IMR-90 (cell line): ENCODE measurements at regions not wholly inside any gene's neighbourhood (a gene's known extent, or its start where the extent isn't known, plus 50 kb on each side); places are given as distances from the start of the nearest gene placed in this dataset.

Experiments
- ATAC-seq: fragments of 200-7000 bp; cut with Tn5 transposase; 2 replicates; pipeline ENCODE4 v1.9.1; 2020; ENCODE audit warnings: low read depth, mild to moderate bottlenecking, moderate library complexity
- BruUV-seq: library from RNA; stranded (reverse); fragments of 400-500 nt; replicated peaks from 2 replicates; lab custom pipeline; 2021; lab: Mats Ljungman, UMichigan
- CTCF ChIA-PET: fragments of 300-600 bp; formaldehyde crosslinking; extraction: SDS; loops from one replicate; lab custom pipeline; 2021; ENCODE audit warnings: antibody characterized with exemption; lab: Yijun Ruan, JAX
- POLR2A ChIA-PET: fragments of 300-600 bp; sonication (Branson Sonifier 250); formaldehyde crosslinking; loops from one replicate; lab custom pipeline; 2022; ENCODE audit warnings: antibody characterized with exemption; ENCODE audit not compliant: unreplicated experiment; lab: Charles Lee
- DNase-seq: peaks from one replicate; pipeline ENCODE4 v3.0.0; 2013
- H2AFZ ChIP-seq: replicated peaks from 2 replicates; pipeline ENCODE3; 2013; ENCODE audit warnings: low read length, mild to moderate bottlenecking; ENCODE audit not compliant: poor library complexity
- H2AK5ac ChIP-seq: 2 replicates; pipeline ENCODE4 v1.6.1; 2013; ENCODE audit warnings: low read depth, low read length, inconsistent platforms
- H2AK9ac ChIP-seq: replicated peaks from 2 replicates; pipeline ENCODE3; 2013; ENCODE audit warnings: mild to moderate bottlenecking, low read depth, low read length, moderate library complexity; ENCODE audit not compliant: poor library complexity
- H2BK120ac ChIP-seq: 2 replicates; pipeline ENCODE4 v1.6.1; 2013; ENCODE audit warnings: low read depth, low read length, inconsistent platforms
- H2BK15ac ChIP-seq: 3 replicates; pipeline ENCODE4 v1.6.1; 2013; ENCODE audit warnings: low read depth, low read length, inconsistent platforms
- H2BK20ac ChIP-seq: 2 replicates; pipeline ENCODE4 v1.6.1; 2013; ENCODE audit warnings: low read depth, mild to moderate bottlenecking, inconsistent platforms, low read length, moderate library complexity
- H2BK5ac ChIP-seq: 2 replicates; pipeline ENCODE4 v1.6.1; 2013; ENCODE audit warnings: mild to moderate bottlenecking, low read depth, low read length, inconsistent platforms; ENCODE audit not compliant: poor library complexity, severe bottlenecking
- H3K14ac ChIP-seq: replicated peaks from 2 replicates; pipeline ENCODE4 v1.6.1; 2013; ENCODE audit warnings: low read depth, low read length, inconsistent platforms
- H3K18ac ChIP-seq: 2 replicates; pipeline ENCODE4 v1.6.1; 2013; ENCODE audit warnings: low read depth, low read length, control low read depth
- H3K23ac ChIP-seq: 2 replicates; pipeline ENCODE4 v1.6.1; 2013; ENCODE audit warnings: low read depth, low read length, inconsistent platforms
- H3K27ac ChIP-seq: 2 replicates; pipeline ENCODE4 v1.5.1; 2013; ENCODE audit warnings: mild to moderate bottlenecking, control low read depth, low read length; ENCODE audit not compliant: insufficient read depth
- H3K27me3 ChIP-seq: 2 replicates; pipeline ENCODE4 v1.6.1; 2013; ENCODE audit warnings: low read length; ENCODE audit not compliant: control insufficient read depth, insufficient read depth
- H3K36me3 ChIP-seq: 2 replicates; pipeline ENCODE4 v1.6.1; 2013; ENCODE audit warnings: low read length, mixed read lengths; ENCODE audit not compliant: control insufficient read depth, insufficient read depth
- H3K4ac ChIP-seq: 2 replicates; pipeline ENCODE4 v1.6.1; 2013; ENCODE audit warnings: low read depth, low read length, inconsistent platforms
- H3K4me1 ChIP-seq: 2 replicates; pipeline ENCODE4 v1.6.1; 2013; ENCODE audit warnings: low read length, mixed read lengths; ENCODE audit not compliant: control insufficient read depth, insufficient read depth
- H3K4me2 ChIP-seq: 2 replicates; pipeline ENCODE4 v1.6.1; 2013; ENCODE audit warnings: low read depth, mild to moderate bottlenecking, control low read depth, low read length, moderate library complexity
- H3K4me3 ChIP-seq: 2 replicates; pipeline ENCODE4 v1.5.1; 2013; ENCODE audit warnings: low read depth, mild to moderate bottlenecking, control low read depth, low read length, moderate library complexity; ENCODE audit not compliant: insufficient read depth
- H3K56ac ChIP-seq: 2 replicates; pipeline ENCODE4 v1.6.1; 2013; ENCODE audit warnings: low read length, inconsistent platforms; ENCODE audit not compliant: insufficient read depth; ENCODE audit errors: extremely low read depth
- H3K79me1 ChIP-seq, 2 experiments: 2 replicates each; pipeline ENCODE4 v1.6.1; 2013; ENCODE audit warnings: low read length in 2 of 2, inconsistent platforms in 1 of 2, low read depth in 1 of 2
- H3K9ac ChIP-seq: 2 replicates; pipeline ENCODE4 v1.6.1; 2013; ENCODE audit warnings: low read depth, low read length, control low read depth
- H3K9me1 ChIP-seq: 2 replicates; pipeline ENCODE4 v1.6.1; 2013; ENCODE audit warnings: low read length, inconsistent platforms; ENCODE audit not compliant: insufficient read depth
- H3K9me3 ChIP-seq: 2 replicates; pipeline ENCODE4 v1.6.1; 2013; ENCODE audit warnings: low read length; ENCODE audit not compliant: control insufficient read depth, insufficient read depth
- H4K20me1 ChIP-seq: 2 replicates; pipeline ENCODE4 v1.6.1; 2013; ENCODE audit warnings: low read length, inconsistent platforms; ENCODE audit not compliant: insufficient read depth
- H4K5ac ChIP-seq: 2 replicates; pipeline ENCODE4 v1.6.1; 2013; ENCODE audit warnings: mild to moderate bottlenecking, low read depth, low read length, control low read depth
- H4K8ac ChIP-seq, 2 experiments: 2 replicates each; pipeline ENCODE4 v1.6.1; 2013; ENCODE audit warnings: low read depth in 2 of 2, low read length in 2 of 2, control low read depth in 1 of 2, inconsistent platforms in 1 of 2
- H4K91ac ChIP-seq: 2 replicates; pipeline ENCODE4 v1.6.1; 2013; ENCODE audit warnings: low read depth, low read length, inconsistent platforms; ENCODE audit not compliant: insufficient read depth
- BHLHE40 ChIP-seq: fragments of 150-350 bp; IDR thresholded peaks from 2 replicates; pipeline ENCODE4 v1.6.1; 2016; ENCODE audit warnings: mild to moderate bottlenecking, low read depth, low read length
- CEBPB ChIP-seq: IDR thresholded peaks from 2 replicates; pipeline ENCODE4 v1.6.1; 2012; ENCODE audit warnings: low read depth, low read length, improper control_type of control experiment
- FOS ChIP-seq: fragments of 150-350 bp; IDR thresholded peaks from 2 replicates; pipeline ENCODE4 v1.6.1; 2016; ENCODE audit warnings: low read depth, low read length
- MAFK ChIP-seq: IDR thresholded peaks from 2 replicates; pipeline ENCODE4 v1.6.1; 2012; ENCODE audit warnings: low read depth, low read length, improper control_type of control experiment
- MAZ ChIP-seq: IDR thresholded peaks from 2 replicates; pipeline ENCODE4 v1.6.1; 2012; ENCODE audit warnings: low read depth, mild to moderate bottlenecking, low read length, improper control_type of control experiment, moderate library complexity, borderline replicate concordance
- MXI1 ChIP-seq: IDR thresholded peaks from 2 replicates; pipeline ENCODE4 v1.6.1; 2012; ENCODE audit warnings: low read depth, mild to moderate bottlenecking, low read length, moderate library complexity, borderline replicate concordance
- NFE2L2 ChIP-seq: fragments of 150-350 bp; IDR thresholded peaks from 2 replicates; pipeline ENCODE4 v1.6.1; 2016; ENCODE audit warnings: low read depth, mild to moderate bottlenecking, low read length
- RAD21 ChIP-seq: IDR thresholded peaks from 2 replicates; pipeline ENCODE4 v1.6.1; 2012; ENCODE audit warnings: low read length, improper control_type of control experiment
- RFX5 ChIP-seq: IDR thresholded peaks from 2 replicates; pipeline ENCODE4 v1.8.0; 2012; ENCODE audit warnings: low read depth, mild to moderate bottlenecking, low read length, moderate library complexity
- WGBS, 2 experiments: methylation state at CpG; one replicate each; pipeline versions ENCODE4 v1.1.5 to v1.1.7; 2013; ENCODE audit warnings: missing lambda C conversion rate in 2 of 2; ENCODE audit not compliant: insufficient read length in 1 of 2; ENCODE audit errors: extremely low coverage in 2 of 2; 5-methylcytosine and 5-hydroxymethylcytosine counted together
- dilution Hi-C: fragments of 300-500 bp; cut with HindIII; formaldehyde crosslinking; loops from one replicate; pipeline ENCODE4 v1.14.3; 2018; ENCODE audit warnings: low sequenced_read_pairs; ENCODE audit not compliant: unreplicated experiment
- in situ Hi-C: fragments of 300-500 bp; cut with MboI; formaldehyde crosslinking; loops from 3 replicates; pipeline ENCODE4 v1.14.3; 2019; ENCODE audit warnings: low sequenced_read_pairs, inconsistent platforms, mixed read lengths
- intact Hi-C: fragments of 100-400 bp; cut with micrococcal nuclease; formaldehyde crosslinking; loops from 2 replicates; pipeline ENCODE4 v1.10.0; 2022
- TF ChIP-seq, protein P1 (sequence below): fragments of 150-350 bp; IDR thresholded peaks from 2 replicates; pipeline ENCODE4 v1.6.1; 2016; ENCODE audit warnings: low read depth, mild to moderate bottlenecking, low read length, moderate library complexity, borderline replicate concordance

GRCh38 chr14:82313889-82314288 is 780.2 kb upstream of the SEL1L start:
- intact Hi-C loops: no loop called here
- H3K9me3 ChIP-seq: peaks cover 10% of the 10 kb centered on the region
- no peak overlapping the region for H2BK15ac ChIP-seq
- ATAC-seq (no peak), DNase-seq (no peak)
- H2AK5ac ChIP-seq: no peak overlapping the region
- H3K4me1 ChIP-seq: no peaks in the 10 kb centered on the region
- no peak overlapping the region for H3K14ac ChIP-seq
- ChIA-PET POLR2A (no interaction called here), CTCF (no interaction called here)
- BruUV-seq: no TSS peak
- no peak overlapping the region for H3K23ac ChIP-seq
- no peaks in the 10 kb centered on the region for H3K9me1 ChIP-seq
- no peaks in the 10 kb centered on the region for H4K20me1 ChIP-seq
- no peak overlapping the region for H3K4me2 ChIP-seq
- no peaks in the 10 kb centered on the region for H3K79me1 ChIP-seq
- in situ Hi-C loops: no loop called here
- H2BK120ac ChIP-seq: no peak overlapping the region
- H3K36me3 ChIP-seq: no peaks in the 10 kb centered on the region
- no CpG with 5 or more reads among the region's 1 CpG for WGBS, 2 experiments
- H3K9ac ChIP-seq: no peak overlapping the region
- H2BK5ac ChIP-seq: no peak overlapping the region
- no peak overlapping the region for H3K4ac ChIP-seq
- no peaks in the 10 kb centered on the region for H3K27me3 ChIP-seq
- H3K18ac ChIP-seq: no peak overlapping the region
- no peak overlapping the region for H3K27ac ChIP-seq
- no peak overlapping the region for H2BK20ac ChIP-seq
- dilution Hi-C loops: no loop called here
- no peak overlapping the region for H3K4me3 ChIP-seq
- no peak overlapping the region for H3K56ac ChIP-seq
- no peak overlapping the region for H4K5ac ChIP-seq
- TF ChIP-seq, protein P1, sequence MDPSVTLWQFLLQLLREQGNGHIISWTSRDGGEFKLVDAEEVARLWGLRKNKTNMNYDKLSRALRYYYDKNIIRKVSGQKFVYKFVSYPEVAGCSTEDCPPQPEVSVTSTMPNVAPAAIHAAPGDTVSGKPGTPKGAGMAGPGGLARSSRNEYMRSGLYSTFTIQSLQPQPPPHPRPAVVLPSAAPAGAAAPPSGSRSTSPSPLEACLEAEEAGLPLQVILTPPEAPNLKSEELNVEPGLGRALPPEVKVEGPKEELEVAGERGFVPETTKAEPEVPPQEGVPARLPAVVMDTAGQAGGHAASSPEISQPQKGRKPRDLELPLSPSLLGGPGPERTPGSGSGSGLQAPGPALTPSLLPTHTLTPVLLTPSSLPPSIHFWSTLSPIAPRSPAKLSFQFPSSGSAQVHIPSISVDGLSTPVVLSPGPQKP: no peak
- TF ChIP-seq MXI1 (no peak), RAD21 (no peak), RFX5 (no peak), MAFK (no peak), CEBPB (no peak), NFE2L2 (no peak), MAZ (no peak), BHLHE40 (no peak), FOS (no peak)
- H2AFZ ChIP-seq: no peak overlapping the region
- no peak overlapping the region for H4K8ac ChIP-seq
- H4K91ac ChIP-seq: no peak overlapping the region
- H2AK9ac ChIP-seq: no peak overlapping the region
